T47D (cell line): ENCODE measurements at regions not wholly inside any gene's neighbourhood (a gene's known extent, or its start where the extent isn't known, plus 50 kb on each side); places are given as distances from the start of the nearest gene placed in this dataset.
A peak's percentile ranks its signal among the peaks of the same experiment; 100 is the strongest.

ENCODE experiments used
- DNase-seq, 2 experiments: peaks; one replicate each; pipeline versions ENCODE4 v3.0.0 to v3.0.0-alpha.2; 2011 to 2012; ENCODE audit warnings: low read depth in 1 of 2, low spot score in 1 of 2
- JUND ChIP-seq: IDR thresholded peaks from 2 replicates; pipeline ENCODE4 v1.6.1; 2012; ENCODE audit warnings: low read depth
- in situ Hi-C: cut with HindIII; loops from 2 replicates; pipeline ENCODE4 v1.10.0; 2016; ENCODE audit warnings: low sequenced_read_pairs, low pct_unique_long_range_greater_than_20kb

DNA sequence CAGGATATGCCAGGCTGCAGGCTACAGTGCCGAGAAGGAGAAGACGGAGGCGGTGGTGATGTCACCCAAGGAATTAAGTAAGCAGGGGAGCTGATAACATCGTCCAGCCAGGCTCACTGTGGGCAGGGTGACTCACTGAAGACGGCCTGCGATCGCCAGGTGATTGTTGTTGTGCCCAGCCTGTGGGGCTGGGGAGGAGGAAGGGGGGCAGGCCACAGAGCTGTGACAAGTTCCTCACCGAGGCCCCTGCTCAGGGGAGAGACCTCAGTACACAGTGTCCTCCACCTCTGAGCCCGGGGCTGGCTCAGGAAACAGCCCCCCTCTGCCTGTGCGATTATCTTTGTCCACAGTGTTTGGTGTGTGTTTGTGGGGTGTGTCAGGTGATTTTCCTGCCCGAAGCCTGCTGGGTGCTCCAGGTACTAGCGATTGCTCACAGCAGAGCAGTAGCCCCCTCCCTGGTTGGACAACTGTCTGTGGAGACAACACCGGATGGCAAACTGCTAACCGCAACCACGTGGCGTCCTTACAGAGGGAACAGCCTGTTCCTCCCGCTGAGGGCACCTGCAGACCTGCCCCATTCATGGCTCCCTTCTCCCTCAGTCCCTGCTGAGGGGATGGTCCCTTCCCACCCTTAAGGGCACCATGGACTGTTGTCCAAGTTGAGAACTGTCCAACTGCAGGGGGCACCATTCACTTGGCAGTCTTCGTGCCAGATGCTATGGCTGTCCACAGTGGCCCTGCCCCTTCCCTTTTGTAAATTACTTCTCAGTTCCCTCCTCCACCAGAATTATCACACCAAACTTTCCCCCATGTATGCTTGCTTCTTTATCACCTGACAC, 95.1 kb downstream of the ZFP36L2 start:
- DNase-seq, result peak; percentile 27 to 46
- no peak for TF ChIP-seq JUND
- in situ Hi-C loops, result no loop called here

DNA sequence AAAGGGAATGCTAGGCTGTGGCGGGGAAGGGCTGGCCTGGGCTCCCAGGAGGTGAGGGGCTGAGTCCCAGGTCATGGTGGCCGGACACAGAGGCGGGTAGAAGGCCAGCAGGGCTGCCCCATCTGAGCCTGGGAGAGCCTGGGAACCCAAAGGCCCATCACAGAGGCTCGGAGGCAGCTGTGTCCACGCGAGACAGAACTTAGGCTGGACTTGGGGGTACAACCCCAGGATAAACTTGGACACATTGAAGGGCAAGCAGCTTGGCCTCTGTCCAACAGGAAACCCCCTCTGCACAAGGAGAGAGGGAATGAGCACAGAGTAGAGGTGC, 95.9 kb downstream of the ZFP36L2 start:
- in situ Hi-C loops, result no loop called here
- DNase-seq, result no peak
- no peak for TF ChIP-seq JUND

DNA sequence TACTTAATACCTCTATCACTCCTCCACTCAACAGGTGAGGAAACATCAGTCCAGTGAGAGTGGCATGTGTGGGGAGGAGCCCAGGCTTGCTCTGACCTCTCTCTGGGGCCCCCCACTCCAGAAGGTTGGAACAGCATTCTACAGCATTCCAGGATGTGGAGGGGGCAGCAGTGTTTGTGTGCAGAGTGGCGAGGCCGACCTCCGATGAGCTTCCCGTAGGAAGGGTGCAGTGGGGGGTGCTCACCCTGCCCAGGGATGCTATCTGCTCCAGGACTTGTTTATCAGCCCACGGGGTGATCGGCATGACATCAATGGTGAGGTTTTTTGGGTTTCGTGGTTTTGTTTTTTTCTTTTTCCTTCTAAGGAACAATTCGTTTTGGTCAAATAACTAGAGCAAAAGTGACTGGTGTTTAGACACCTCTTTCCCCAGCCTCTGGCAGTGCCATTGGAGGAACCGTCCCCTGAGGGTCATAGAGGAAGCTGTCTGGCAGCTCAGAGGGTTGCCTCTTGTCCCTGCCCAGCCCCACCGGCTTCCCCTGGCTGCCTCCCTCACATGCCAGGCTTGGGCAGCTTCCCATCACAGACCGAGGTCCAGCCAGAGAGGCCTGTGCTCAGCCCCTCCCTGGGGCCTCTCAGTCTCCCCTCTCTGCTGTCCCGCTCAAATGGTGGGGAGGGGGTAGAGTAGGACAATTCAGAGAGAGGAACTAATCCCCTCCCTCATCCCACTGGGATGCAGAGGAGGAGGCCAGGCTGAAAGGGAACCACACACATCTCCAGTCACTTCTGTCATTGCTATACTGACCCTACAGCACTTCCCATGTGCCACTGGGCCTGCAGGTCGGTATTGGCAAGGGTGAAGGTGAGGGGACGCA, 96.5 kb downstream of the ZFP36L2 start:
- no peak for TF ChIP-seq JUND
- in situ Hi-C loops, result no loop called here
- DNase-seq, result no peak

- in situ Hi-C loops, result no loop called here
- TF ChIP-seq JUND, result no peak
- DNase-seq, result no peak
Measured at GRCh38 chr2:43128559-43128955, 97.8 kb downstream of the ZFP36L2 start.

DNA sequence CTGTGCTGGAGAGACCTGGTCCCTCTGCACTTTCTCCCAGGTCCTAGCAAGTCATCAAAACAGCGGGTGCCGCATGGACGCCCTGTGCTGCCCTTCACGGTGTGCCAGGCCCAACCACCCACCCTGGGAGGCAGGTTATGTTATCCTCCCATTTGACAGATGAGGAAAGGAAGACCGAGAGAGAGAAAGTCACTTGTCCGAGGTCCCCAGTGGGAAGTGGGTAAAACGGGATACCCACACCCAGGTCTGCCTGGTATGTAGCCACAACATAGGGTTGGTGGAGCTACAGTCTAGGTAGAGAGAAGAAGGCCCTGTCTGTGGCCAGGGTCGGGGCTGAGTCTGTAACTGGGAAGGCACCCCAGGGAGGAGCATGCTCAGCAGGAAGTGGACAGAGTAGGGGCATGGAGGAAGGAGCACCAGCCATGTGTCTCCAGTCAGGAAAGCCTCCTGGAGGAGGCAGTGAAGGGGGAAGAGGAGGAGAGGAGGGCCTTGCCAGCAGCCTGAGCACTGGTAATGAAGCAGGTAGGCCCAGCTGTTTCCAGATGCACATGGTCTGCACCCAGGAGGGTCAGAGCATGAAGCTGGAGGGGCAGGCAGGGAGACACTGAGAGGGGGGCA, 98.4 kb downstream of the ZFP36L2 start:
- TF ChIP-seq JUND, result no peak
- no peak for DNase-seq
- in situ Hi-C loops, result no loop called here

DNA sequence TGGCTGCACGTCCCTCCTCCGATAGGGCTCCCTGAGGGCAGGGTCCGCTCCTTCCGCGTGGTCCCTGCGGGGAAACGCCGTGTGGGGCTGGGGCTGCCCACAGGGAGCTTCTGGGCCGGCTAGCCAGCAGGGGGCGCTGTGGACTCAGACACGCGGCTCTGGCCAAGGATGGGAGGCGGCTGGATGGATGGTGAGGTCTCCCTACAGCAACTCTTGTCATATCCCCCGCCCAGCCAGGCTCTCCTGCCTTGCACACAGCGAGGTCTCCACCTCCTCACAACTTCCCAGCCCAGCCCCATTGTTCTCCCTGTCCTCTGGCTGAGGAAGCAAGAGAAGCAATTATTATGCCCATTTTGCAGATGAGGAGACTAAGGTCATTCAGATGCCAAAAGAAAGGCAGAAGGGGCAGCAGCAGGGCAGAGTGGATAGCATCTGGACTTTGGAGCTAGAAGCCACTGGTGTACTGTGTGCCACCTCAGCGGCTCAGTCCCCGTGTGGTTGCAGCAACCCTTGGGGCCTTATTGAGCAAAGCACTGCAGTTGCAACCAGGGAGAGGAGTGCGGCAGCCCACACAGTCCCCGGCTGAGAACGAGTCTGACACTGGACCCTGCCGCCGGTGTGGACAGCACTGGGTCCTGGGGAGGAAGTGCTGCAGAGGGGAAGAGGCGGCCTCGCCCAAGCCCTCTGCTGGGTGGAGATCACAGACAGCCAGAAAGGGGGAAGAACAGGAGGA, 99.0 kb downstream of the ZFP36L2 start:
- in situ Hi-C loops, result no loop called here

GRCh38 chr2:43126817-43127207, 99.6 kb downstream of the ZFP36L2 start:
- TF ChIP-seq JUND, result no peak
- no peak for DNase-seq
- in situ Hi-C loops, result no loop called here

More for the DNA sequence above, 99.0 kb downstream of the ZFP36L2 start:
- TF ChIP-seq JUND, result no peak
- DNase-seq, result peak in 1 of 2 experiments; percentile 25

GRCh38 chr2:43125090-43125998, 101.1 kb downstream of the ZFP36L2 start:
- DNase-seq, result no peak
- in situ Hi-C loops, result no loop called here
- TF ChIP-seq JUND, result no peak

- in situ Hi-C loops, result no loop called here
- TF ChIP-seq JUND, result no peak
- DNase-seq, result no peak
Measured at GRCh38 chr2:43124687-43125057, 101.7 kb downstream of the ZFP36L2 start.

DNA sequence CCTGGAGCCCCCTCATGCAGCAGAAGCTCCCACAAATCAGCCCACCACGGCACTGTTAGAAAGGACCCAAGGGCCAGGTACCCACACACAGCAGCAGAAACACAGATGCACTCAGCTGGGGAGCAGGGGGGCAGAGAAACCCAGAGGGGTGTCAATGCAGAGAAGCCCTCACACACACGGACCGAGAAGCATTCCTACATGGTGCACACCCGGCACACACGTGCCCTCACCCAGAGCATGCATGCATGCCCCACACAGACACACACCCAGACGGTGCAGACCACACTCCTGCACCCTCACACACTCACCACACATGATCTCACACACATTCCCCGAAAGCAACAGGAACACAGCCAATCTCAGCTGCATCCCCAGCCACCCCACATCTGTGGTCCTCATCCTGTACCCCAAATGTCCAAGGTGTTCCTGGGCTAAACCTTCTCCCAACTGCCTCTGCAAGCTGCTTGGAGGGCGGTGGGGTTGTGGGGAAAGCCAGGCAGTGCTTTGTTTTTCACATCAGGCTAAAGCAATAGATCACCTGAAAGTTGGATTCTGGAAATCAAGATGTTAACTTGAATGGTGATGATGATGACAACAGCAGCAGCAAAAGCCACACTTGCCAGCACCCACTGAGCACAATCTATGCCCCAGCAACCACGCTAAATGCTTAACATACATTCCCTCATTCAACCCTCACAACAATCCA, 102.3 kb downstream of the ZFP36L2 start:
- TF ChIP-seq JUND, result no peak
- in situ Hi-C loops, result no loop called here
- DNase-seq, result no peak

DNA sequence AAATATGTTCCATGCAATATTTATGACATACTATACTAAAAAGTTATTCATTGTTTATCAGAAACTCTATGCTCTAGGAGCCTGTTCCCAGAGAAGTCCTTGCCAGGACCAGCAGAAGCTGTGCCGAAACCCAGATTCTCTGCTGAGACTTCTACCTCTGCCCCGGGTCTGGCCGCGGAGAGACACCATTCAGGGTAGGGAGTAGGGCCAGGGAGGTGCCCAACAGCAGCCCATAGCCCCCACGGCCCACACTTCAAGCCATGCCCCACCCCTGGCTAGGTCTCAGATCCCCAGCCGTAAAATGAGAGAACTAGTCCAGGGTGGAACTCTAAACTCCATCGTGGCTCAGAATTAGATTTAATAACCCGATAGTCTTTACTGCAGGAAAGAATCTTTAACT, 102.9 kb downstream of the ZFP36L2 start:
- in situ Hi-C loops, result no loop called here
- no peak for TF ChIP-seq JUND

More for the DNA sequence above, 102.9 kb downstream of the ZFP36L2 start:
- no peak for DNase-seq
